Parathyroid adenoma (tissue), 2 donors: ENCODE measurements at regions not wholly inside any gene's neighbourhood (a gene's known extent, or its start where the extent isn't known, plus 50 kb on each side); places are given as distances from the start of the nearest gene placed in this dataset.

Experiments
- H2AFZ ChIP-seq: fragments of 300-600 bp; sonication (generic); one replicate; pipeline ENCODE4 v1.7.0; 2017; ENCODE audit warnings: antibody characterized with exemption, mild to moderate bottlenecking
- H3K27ac ChIP-seq: fragments of 300-600 bp; sonication (generic); one replicate; pipeline ENCODE4 v1.7.0; 2017
- H3K27me3 ChIP-seq: fragments of 300-600 bp; sonication (generic); one replicate; pipeline ENCODE4 v1.7.0; 2017; ENCODE audit warnings: low read length; ENCODE audit not compliant: control insufficient read depth, insufficient read depth
- H3K36me3 ChIP-seq: fragments of 300-600 bp; sonication (generic); one replicate; pipeline ENCODE4 v1.7.0; 2017; ENCODE audit warnings: low read length; ENCODE audit not compliant: control insufficient read depth, insufficient read depth
- H3K4me1 ChIP-seq: fragments of 300-600 bp; sonication (generic); one replicate; pipeline ENCODE4 v1.7.0; 2017; ENCODE audit warnings: control low read depth
- H3K4me2 ChIP-seq: fragments of 300-600 bp; sonication (generic); one replicate; pipeline ENCODE4 v1.7.0; 2017; ENCODE audit warnings: low read length
- H3K4me3 ChIP-seq: fragments of 300-600 bp; sonication (generic); one replicate; pipeline ENCODE4 v1.7.0; 2017; ENCODE audit warnings: low read depth, low read length
- H3K79me2 ChIP-seq: fragments of 300-600 bp; sonication (generic); one replicate; pipeline ENCODE4 v1.7.0; 2017; ENCODE audit warnings: control low read depth
- H3K9ac ChIP-seq: fragments of 300-600 bp; sonication (generic); one replicate; pipeline ENCODE4 v1.7.0; 2017; ENCODE audit warnings: mild to moderate bottlenecking
- H3K9me3 ChIP-seq: fragments of 300-600 bp; sonication (generic); one replicate; pipeline ENCODE4 v1.7.0; 2017; ENCODE audit warnings: low read length; ENCODE audit not compliant: control insufficient read depth
- CTCF ChIP-seq: fragments of 300-600 bp; sonication (generic); IDR thresholded peaks from one replicate; pipeline ENCODE4 v1.7.0; 2017; ENCODE audit warnings: antibody characterized with exemption, mild to moderate bottlenecking
- donor health status: primary hyperparathyroidism.

GRCh38 chr5:125023673-125024072 is 277.2 kb upstream of the ZNF608 start:
- Histone ChIP-seq H3K9ac (no peak overlapping the region), H3K27ac (no peak overlapping the region), H3K4me2 (no peak overlapping the region), H3K4me3 (no peak overlapping the region), H3K79me2 (no peaks in the 10 kb centered on the region), H3K27me3 (no peaks in the 10 kb centered on the region), H3K36me3 (no peaks in the 10 kb centered on the region), H2AFZ (no peak overlapping the region), H3K9me3 (no peaks in the 10 kb centered on the region), H3K4me1 (peaks cover 4% of the 10 kb centered on the region)
- TF ChIP-seq CTCF = no peak

DNA sequence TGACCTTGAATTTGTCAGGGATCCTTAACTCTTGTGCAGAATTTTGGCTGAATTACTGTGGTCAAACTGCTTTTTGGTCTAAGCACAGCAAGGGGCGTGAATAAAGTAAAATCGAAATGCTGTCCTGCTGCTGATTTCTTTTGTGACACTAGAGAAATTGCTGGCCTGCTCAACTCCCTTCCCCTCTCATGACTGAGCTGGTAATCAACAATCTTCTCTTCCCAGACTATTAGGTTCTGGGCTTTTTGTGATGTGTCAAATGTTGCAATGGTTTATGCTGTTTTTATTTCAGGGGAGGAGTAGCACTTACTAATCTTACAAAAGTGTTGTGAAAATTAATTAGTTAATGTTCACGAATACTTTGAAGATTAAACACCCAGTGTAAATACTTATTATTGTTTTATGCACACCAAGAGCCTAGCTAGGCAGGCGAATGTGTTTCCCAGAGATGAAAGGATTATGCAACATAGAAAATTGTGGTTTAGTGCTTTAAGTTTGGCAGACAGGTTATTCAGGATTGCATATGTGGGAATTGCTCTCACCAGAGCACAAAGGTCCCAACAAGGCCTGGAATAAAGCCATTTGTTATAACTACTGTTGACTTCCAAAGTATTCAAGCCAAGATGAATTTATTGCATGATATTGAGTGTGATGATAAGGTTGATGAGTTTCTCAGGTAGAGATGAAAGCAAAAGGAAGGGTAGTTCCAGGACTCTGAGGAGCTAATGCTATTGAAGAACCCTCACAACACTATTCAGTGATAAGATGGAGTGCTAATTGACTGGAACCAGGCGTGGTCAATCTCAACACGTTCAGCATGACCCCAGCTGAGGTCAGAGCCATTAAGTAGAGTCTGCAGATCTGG is 280.7 kb upstream of the ZNF608 start:
- H3K9me3 ChIP-seq = no peaks in the 10 kb centered on the region
- H3K79me2 ChIP-seq = no peaks in the 10 kb centered on the region
- no peak overlapping the region for H3K4me2 ChIP-seq
- TF ChIP-seq CTCF = no peak
- H3K27ac ChIP-seq = no peak overlapping the region
- no peaks in the 10 kb centered on the region for H3K36me3 ChIP-seq
- H2AFZ ChIP-seq = no peak overlapping the region
- H3K4me3 ChIP-seq = no peak overlapping the region
- no peak overlapping the region for H3K9ac ChIP-seq
- H3K27me3 ChIP-seq = no peaks in the 10 kb centered on the region
- peaks cover 4% of the 10 kb centered on the region for H3K4me1 ChIP-seq

DNA sequence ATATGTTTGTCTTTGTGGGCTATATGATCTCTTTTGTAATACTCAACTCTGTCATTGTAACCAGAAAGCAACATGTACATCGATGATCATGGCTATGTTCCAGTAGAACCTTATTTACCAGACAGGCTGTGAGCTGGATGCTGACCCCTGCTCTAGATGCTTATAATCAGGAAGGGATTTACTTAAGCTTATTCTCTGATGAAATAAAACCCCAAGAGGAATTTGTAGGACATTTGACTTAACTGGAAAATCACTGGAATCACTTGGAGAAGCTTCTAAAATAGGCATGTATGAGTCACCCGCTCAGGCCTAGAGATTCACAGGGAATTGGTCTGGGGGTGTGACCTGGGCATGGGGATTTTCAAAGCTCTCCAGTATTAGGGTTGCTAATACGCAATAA is 285.8 kb upstream of the ZNF608 start:
- Histone ChIP-seq H3K9ac (no peak overlapping the region), H3K36me3 (no peaks in the 10 kb centered on the region), H3K4me3 (no peak overlapping the region), H3K27ac (no peak overlapping the region), H3K27me3 (no peaks in the 10 kb centered on the region), H3K4me2 (no peak overlapping the region), H2AFZ (no peak overlapping the region), H3K9me3 (no peaks in the 10 kb centered on the region), H3K79me2 (no peaks in the 10 kb centered on the region), H3K4me1 (peaks cover 2% of the 10 kb centered on the region)
- no peak for TF ChIP-seq CTCF

- Histone ChIP-seq H3K4me3 (no peak overlapping the region), H3K27me3 (no peaks in the 10 kb centered on the region), H2AFZ (no peak overlapping the region), H3K9me3 (no peaks in the 10 kb centered on the region), H3K9ac (no peak overlapping the region), H3K4me1 (no peaks in the 10 kb centered on the region), H3K36me3 (no peaks in the 10 kb centered on the region), H3K79me2 (no peaks in the 10 kb centered on the region), H3K27ac (no peak overlapping the region), H3K4me2 (no peak overlapping the region)
- TF ChIP-seq CTCF = no peak
Observed at GRCh38 chr5:125033602-125034001, 287.2 kb upstream of the ZNF608 start.

DNA sequence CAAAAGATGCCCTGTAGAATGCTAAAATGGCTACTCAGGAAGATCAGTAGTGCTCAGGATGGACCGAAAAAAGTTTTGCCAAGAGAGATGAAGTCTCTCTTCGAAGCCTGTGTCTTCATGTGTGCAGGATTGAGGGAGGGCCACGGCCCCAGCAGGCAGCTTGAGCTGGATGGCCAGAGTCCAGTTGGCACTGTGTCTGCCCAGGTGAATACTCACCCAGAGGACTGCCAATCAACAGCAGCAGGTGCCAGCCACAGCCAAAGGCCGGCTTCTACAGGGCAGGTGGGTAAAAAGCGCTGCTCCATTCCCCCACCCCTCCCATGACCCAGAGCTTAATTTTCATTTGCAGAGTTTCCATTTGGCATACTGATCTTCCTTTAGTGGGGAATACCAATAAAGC is 287.9 kb upstream of the ZNF608 start:
- Histone ChIP-seq H3K79me2 (no peaks in the 10 kb centered on the region), H3K4me2 (no peak overlapping the region), H3K9ac (no peak overlapping the region), H2AFZ (no peak overlapping the region), H3K27ac (no peak overlapping the region), H3K36me3 (no peaks in the 10 kb centered on the region), H3K4me3 (no peak overlapping the region), H3K9me3 (no peaks in the 10 kb centered on the region), H3K4me1 (no peaks in the 10 kb centered on the region), H3K27me3 (no peaks in the 10 kb centered on the region)
- no peak for TF ChIP-seq CTCF
